AG08395 (cell line): ENCODE measurements at regions not wholly inside any gene's neighbourhood (a gene's known extent, or its start where the extent isn't known, plus 50 kb on each side); places are given as distances from the start of the nearest gene placed in this dataset.

ENCODE experiments used
- DNase-seq: peaks from one replicate; pipeline ENCODE4 v3.0.0; 2012; ENCODE audit warnings: mixed read lengths, low spot score

DNA sequence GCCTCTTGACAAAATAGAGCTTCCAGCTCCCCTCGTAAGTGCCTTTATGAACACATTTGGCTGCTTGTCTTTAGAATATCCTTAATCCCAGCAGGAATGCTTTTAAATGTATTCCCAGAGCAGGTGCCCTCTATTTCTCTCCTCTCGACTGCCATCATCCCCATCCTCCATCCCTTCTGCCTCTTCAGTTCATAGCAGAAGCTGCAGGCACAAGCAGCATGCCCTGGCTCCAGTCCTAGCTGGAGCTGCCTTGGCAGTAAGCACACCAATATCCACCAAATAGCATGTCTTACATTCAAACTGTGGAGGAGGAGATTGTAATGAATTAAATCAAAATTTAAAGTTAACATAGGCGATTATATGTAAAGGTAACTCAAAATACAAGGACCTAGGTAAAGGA, 891.3 kb upstream of the SLC39A10 start:
- no peak for DNase-seq

DNA sequence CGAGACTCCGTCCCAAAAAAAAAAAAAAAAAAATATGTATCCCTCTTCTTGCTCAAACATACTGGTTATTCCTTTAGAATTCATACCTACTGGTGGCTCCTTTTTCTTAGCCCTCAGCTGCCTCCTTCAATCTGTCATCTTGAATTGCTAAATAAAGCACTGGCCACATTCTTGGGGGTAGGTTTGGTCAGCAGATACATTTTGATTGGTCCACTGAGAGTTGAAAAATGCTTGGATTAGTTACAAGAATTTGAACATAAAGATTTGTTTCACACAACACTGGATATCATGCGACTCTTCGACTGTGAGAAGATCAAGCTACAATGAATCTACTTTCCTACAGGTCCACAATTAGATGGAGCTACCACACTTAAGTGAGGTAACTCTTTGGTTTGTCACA, 906.1 kb upstream of the SLC39A10 start:
- DNase-seq = no peak

DNA sequence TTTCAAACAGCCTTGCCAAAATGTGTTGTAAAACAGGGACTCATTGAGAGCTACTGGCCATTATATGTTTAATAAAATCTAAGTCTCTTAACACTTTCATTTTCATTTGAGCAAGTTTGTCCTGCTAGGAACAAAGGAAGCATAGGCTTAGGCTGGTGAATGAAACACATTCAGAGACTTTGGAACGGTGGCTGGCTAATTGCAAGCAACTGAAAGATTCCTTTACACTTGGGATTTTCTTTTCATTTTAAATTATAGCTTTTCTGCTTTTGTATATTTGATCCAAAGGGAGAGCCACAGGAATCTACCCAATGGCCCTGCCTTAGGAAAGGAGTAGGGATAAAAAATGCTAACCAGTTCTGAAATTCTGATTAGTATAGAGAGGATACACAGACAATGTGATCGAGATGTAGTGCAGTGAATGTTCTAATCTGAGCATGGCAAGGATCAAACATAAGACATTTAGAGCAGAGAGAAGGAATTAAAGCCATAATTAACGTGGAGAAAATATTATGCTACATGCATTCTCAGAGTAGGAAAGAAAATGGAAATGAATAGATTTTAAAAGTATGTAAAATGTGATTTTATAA, 911.4 kb upstream of the SLC39A10 start:
- no peak for DNase-seq

DNA sequence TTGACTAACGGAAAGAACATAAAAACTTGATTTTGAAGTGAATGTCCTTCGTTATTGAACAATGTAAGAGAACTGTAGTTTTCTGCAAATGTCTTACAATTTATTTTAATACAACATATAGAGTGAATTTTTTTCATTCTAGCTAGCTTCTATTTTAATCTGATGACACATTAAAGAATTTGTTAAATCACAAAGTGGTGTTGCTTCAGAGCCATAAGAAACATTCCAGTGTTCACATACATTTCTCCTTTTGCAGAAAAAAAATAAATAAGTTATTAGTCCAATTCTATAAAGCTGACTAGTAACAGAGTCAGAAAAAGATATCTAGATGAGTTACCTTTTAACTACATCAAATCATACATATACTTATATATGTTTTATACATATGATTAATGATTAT, 914.3 kb upstream of the SLC39A10 start:
- no peak for DNase-seq

DNA sequence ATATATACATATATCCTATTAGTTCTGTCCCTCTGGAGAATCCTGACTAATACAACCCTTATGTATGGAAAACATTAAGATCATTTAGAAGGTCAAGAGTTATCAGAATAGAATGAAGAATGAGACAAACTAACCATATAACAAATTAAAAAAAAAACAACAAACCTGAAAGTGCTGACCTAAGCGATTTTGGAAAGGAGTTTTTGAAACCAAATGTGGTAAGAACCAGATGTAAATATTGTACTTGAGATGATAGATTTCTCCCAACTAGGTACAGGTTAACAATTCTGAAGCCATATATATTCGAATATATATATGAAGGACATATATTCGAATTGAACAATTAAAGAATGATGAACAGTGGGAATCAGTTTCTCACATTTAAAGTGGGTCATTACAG, 917.8 kb upstream of the SLC39A10 start:
- no peak for DNase-seq

DNA sequence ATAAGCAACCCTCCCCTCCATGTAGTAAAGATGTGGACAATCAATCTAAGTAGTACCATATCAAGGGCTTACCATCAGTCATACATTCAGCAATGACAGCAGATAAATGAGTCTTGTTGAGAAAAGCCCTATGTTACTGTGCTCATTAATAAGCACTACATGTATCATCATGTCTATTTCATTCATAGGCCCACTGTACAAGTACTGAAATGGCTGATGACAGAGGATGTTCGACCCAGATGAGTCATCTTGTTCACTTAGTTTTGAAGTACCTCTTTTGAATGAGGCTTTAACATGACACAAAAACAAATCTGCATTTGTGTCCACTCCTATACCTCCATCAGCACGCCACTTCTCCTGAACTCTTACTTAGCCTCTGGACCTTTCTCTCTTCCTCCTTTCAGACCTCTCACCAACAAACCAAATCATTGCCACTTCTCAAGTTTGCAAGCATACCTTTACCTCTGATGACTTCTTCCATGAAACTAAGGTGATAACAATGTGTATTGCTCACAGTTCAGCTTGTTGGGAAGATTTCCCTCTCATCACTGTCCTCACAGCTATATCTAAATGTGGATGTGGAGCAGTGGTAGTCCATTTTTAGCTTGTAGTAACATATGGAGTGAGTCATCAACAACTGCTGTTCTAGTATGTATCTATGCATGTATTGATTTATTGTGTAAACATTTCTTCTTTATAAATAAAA, 921.0 kb upstream of the SLC39A10 start:
- no peak for DNase-seq

DNA sequence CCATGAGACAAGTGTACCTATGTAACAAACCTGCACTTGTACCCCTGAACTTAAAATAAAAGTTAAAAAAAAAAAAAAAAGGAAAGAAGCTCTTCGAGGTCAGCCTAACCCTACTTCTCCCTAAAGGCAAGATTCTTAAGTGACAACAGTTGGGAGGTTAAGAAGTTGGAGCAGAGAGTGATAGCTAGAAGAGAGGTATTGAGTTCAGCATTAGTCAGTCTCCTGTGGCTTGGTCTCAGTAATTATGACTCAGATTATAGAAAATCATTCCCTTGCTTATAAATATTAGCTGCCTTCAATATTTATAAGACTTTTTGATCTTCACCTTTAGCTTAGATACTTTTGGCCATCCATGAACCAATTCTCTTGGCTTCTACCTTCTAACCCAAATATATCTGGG, 926.8 kb upstream of the SLC39A10 start:
- DNase-seq = no peak

DNA sequence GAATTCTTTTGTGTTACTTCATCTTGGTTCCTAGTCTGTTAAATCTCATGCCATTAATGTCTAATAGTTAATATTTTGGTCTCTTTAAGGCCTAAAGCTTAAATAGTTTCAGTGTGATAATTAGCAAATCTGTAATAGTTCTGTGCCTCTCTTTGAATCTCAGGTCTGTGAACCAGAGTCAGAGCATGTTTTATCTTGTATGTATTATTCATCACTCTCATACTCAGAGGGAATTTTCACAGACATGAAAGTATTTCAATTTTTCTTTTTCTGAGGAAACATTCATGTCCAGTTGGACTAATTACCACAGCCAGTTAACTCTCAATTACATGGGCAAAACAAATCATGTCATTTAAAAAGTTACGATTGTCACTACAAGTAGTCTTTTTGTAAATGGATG, 931.9 kb upstream of the SLC39A10 start:
- no peak for DNase-seq

DNA sequence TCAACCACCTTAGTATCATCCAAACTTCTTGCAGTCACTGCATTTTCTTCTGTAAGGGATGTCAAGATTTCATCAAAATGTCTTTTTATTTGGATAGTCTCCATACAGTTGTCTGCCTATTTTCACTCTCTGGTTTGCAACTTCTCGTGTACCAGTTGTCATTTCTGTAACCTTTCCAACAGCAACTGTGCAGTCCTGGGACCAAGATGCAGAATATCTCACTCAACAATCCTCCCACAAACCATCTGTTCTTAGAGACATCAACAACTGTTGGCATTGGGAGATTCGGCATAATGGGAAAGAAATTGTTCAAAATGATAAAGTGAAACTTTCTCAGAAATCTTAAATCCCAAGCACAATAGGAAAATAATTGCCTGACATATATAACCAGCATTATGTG, 933.6 kb upstream of the SLC39A10 start:
- DNase-seq = no peak

DNA sequence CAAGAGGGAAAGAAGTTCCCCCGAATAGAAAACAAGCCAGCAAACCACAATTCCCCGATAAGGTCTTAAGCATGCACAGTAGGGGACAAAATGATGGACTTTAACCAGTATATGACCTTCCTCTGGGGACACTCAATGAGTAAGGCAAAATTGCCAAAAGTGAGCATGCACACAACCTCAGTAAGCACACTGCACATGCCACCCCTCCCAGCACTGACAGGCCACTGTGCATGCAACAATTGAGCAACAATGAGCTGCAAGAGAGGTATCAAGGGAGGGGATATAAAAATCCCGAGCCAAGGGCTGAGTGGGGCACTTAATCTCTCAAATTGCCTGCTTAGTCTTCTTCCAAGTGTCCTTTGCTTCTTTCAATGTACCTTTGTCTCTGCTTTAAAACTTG, 935.8 kb upstream of the SLC39A10 start:
- DNase-seq = no peak

DNA sequence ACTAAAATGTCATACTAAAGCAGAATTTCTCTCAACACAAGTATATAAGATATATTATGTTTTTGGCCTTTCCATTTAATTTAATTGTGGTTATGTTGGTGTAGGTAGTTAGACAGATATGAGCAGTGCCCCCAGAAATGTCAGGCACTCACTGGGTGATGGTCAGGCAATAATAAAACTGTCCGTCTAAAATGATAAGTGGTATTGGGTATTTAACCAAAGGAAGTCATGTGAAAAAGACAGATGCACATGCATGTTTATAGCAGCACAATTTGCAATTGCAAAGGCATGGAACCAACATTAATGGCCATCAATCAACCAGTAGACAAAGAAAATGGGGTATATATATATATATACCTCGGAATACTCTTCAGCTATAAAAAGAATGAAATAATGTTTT, 936.6 kb upstream of the SLC39A10 start:
- DNase-seq = no peak

DNA sequence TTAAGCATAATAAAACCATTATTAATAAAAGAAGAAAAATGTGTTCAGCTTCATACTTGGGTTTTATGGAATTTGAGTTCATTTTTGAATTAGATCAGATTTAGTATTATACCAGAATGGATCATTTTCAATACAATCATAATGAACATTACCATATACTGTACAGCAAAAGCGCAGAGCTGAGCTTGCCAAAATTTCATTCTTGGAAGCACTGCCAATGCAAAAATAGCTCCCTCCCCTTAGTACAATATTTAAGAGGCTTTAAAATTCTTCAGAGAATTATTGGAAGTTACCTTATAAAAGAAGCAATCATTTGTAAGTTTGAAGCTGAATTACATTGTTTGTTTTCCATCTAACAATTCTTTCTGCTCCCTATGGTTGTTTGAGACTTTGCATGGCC, 938.1 kb upstream of the SLC39A10 start:
- DNase-seq = no peak

DNA sequence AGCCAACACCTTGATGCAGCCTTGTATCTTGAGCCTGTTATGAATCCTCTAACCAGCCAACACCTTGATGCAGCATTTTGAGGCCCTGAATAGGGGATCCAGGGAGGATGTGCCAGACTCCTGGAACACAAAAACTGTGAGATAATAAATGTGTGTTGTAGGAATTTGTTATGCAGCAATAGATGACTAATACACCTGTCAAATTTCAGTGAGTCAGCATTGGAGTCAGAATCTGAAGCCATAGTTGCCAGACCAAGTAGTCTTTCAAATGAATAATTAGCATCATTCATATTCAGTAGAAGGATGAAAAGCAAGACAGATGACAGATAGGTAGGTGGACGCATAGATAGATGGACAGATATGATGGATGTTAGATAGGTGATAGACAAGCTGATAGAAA, 942.5 kb upstream of the SLC39A10 start:
- DNase-seq = no peak

DNA sequence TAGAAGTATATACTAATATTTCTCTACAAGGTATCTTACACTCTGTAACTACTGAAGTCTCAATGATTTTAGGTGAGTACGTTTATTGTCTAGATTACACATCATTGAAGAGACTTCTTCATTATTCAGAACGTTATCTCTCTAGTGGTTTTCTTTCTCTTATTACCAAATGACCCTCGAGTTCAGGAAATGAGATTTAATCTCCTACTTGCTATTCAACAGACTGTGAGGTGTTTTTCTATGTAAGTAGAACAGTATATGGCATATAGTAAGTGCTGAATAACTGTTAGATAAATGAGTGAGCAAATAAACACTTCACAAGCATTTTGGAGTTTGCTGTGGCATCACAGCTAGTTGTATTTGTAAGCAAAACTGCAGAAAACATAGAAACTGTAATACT, 947.2 kb upstream of the SLC39A10 start:
- no peak for DNase-seq

DNA sequence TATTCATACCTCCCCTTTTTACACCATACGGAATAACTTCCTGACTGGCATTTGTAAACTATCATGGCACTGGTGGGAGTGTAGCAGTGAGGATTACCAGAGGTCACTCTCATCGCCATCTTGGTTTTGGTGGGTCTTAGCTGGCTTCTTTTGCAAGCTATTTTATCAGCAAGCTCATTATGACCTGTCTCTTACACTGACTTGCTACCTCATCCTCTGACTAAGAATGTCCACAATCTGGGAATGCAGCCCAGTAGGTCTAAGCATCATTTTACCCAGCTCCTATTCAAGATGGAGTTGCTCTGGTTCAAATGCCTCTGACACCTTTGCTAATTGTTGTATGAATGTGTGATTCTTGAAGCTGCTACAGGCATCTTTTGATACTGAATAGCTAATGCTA, 950.8 kb upstream of the SLC39A10 start:
- DNase-seq = no peak

DNA sequence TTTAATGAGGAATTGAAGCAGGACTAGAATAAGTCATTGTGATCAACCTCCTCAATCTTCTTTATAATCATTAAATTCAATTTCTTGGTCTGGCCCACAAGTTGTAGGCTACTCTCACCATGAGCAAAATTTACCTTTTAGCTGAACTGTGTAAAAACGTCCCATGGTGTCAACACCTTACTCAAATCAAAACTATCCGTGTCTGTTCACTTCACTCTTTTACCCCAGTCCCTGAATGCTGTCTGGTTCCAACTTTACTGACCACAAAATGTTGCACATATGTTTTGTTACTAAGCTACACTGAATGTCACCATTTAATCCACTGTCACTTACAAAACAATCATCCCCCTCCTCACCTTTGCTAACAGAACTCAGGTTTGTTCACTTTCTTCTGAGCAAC, 951.6 kb upstream of the SLC39A10 start:
- no peak for DNase-seq

DNA sequence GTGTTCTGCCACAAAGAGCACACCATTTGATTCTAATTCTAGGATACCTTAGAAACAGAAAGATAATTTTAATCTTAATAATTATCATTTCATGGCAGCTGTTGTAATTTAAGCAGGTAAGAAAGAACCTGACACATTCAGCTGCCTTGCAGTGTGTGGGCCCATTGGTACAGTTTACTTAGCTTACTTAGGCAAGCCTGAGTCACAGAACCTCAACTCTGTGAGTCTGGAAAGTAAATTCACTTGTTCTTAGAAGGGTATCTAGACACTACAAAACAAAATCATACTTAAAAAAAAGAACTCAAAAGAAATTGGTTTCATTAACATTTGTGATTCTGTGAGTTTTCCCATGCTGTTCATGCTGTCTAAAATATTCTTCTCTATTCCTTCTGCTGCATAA, 956.3 kb upstream of the SLC39A10 start:
- DNase-seq = no peak

DNA sequence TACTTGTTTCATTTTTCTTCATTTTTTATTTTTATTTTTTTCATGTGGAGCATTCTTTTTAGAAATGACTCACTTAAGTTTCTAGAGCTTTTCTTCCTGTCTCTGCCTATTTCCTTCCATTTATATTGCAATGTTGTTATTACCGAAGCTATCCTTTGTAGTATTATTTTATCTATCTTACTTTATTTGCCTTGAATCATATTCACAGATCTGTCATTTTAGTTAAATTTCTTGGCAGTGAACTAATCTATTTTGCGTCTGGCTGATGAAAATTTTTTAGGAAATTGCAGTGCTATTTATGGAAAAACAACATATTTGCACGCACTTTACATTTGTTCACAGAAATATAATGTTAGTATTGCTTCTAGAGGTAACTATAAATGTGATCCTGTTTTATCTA, 956.9 kb upstream of the SLC39A10 start:
- no peak for DNase-seq

DNA sequence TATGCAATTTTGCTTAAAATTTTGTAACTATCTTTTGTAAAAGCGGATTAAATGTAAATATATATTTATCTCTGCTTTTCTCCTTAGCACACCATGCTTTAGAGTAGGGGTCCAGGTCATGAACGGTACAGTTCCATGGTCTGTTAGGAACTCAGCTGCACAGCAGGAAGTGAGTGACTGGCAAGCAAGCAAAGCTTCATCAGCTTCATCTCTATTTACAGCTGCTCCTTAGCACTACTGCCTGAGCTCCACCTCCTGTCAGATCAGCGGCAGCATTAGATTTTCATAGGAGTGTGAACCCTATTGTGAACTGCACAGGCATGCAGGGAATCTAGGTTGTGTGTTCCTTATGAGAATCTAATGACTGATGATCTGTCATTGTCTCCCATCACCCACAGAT, 959.0 kb upstream of the SLC39A10 start:
- no peak for DNase-seq

DNA sequence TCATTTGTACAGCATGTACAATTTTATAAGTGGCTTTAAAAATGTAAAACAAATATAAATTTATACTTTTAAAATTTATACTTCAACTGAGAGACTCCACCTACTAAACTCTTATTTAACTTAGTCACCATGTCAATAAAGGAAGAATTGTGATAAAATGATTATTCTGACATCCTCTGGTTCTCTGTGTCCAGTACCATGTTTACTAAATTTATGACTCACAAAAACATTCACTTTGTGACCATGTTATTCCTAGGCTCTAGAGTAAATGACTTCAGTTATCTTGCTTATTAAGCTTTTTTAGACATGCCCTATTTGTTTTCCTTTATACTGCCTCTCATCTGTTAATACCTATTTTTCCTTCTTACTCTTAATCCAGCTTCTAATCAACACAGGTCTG, 959.6 kb upstream of the SLC39A10 start:
- no peak for DNase-seq

DNA sequence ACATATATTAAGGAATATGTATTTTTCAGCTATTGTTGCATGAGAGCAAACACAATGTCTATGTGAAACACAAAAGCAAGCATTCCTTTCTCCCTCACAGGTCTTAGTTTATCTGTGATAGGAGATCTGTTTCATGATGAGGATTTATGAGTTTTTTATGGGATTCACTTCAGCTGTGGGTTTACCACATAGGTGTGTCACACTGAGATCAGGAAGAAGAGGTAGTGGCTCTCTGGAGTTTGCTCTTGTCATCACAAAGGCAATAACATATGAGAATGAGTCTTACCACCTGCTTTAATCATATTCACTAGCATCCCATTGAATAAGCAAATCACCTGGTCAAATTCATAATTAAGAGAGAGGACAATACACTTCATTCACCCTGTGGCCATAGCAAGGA, 960.3 kb upstream of the SLC39A10 start:
- DNase-seq = no peak

DNA sequence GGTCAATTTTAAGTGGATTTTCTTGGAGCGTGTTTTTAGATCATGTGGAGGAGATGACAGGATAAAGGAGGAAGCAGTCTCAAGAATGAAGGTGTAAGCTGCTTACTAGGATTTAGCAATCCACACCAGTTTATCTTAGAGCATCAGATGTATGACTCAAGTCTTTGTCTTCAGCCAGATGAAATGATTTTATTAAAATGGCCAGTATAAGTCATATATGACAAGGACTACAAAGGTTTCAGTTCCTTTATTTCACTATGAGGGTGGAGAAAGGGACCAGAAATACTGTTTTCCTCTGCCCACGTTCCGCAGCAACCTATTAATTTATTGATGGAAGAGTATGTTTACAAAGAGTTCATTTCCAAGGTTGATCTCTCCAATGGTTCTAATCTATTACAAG, 970.5 kb upstream of the SLC39A10 start:
- no peak for DNase-seq

DNA sequence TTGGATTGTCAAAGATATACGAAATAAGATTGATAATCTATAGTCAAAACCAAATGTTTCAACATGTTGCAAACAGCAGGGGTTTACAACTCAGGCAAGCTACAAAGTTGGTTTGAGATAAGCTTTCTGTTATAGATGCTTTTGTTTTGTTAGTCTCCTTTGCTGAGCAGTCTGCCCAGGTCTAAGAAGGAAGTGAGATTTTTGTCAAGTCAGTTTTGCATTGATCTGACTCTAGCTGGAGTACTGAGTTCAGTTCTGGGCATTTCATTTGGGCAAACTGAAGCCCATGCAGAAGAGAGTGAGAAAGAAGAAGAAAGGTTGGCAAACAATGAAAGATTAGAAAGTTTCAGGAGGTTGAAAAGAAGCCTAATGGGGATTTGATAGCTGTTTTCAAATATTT, 983.0 kb upstream of the SLC39A10 start:
- no peak for DNase-seq

DNA sequence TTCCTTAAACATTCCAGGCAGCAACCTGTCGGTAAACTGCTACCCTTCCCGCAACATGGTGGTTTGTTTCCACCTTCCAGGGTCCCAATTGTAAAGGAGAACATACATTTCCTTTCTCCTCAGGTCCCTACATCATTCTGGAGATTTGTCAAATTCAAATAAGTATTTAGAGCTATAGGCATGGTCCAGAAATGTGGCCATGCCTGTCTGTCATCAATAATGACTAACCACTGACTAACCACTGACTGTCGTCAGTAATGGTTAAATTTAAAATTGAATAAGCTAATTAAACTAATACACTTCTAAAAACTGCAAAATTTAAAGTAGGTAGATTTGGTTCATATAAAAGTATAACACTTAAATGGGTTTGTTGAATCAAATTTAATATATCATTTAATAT, 984.0 kb upstream of the SLC39A10 start:
- DNase-seq = no peak
